ENCODE measurements at regions not wholly inside any gene's neighbourhood (a gene's known extent, or its start where the extent isn't known, plus 50 kb on each side); places are given as distances from the start of the nearest gene placed in this dataset.

- H3K4me1 ChIP-seq (ENCODE audit: control insufficient read depth, insufficient read depth, low read length) = no peaks in the 10 kb centered on the region
- no peak overlapping the region for H3K27ac ChIP-seq (ENCODE audit: low read depth, low read length)
- H3K36me3 ChIP-seq (ENCODE audit: control insufficient read depth, insufficient read depth, low read length) = no peaks in the 10 kb centered on the region
- no peaks in the 10 kb centered on the region for H3K27me3 ChIP-seq (ENCODE audit: control insufficient read depth, insufficient read depth, low read length)
- H3K9ac ChIP-seq (ENCODE audit: low read length) = no peak overlapping the region
- H3K4me3 ChIP-seq (ENCODE audit: low read length) = no peak overlapping the region
Observed at GRCh38 chr18:46274266-46274665, 170.1 kb downstream of the HAUS1 start.

DNA sequence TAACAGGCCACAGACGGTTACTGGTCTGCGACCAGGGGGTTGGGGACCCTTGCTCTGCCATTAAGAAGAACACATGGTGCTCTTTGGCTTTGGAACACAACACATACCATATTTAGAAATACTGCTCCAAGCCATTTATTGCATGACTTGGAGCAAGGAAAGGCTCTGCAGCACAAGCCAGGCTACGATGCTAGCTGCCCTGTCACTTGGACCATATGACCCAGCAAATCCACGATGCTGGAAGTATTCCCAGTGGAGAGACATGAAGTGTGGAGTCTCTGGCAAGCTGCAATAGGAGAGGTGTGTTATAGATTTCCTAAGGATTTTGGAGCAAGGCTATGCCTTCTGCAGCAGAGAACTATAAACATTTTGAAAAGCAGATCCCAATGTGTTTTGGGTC, 171.2 kb downstream of the HAUS1 start:
- H3K9ac ChIP-seq (ENCODE audit: low read length) = no peak overlapping the region
- H3K27me3 ChIP-seq (ENCODE audit: control insufficient read depth, insufficient read depth, low read length) = no peaks in the 10 kb centered on the region
- H3K4me3 ChIP-seq (ENCODE audit: low read length) = no peak overlapping the region
- H3K27ac ChIP-seq (ENCODE audit: low read depth, low read length) = no peak overlapping the region
- no peaks in the 10 kb centered on the region for H3K4me1 ChIP-seq (ENCODE audit: control insufficient read depth, insufficient read depth, low read length)
- H3K36me3 ChIP-seq (ENCODE audit: control insufficient read depth, insufficient read depth, low read length) = no peaks in the 10 kb centered on the region

DNA sequence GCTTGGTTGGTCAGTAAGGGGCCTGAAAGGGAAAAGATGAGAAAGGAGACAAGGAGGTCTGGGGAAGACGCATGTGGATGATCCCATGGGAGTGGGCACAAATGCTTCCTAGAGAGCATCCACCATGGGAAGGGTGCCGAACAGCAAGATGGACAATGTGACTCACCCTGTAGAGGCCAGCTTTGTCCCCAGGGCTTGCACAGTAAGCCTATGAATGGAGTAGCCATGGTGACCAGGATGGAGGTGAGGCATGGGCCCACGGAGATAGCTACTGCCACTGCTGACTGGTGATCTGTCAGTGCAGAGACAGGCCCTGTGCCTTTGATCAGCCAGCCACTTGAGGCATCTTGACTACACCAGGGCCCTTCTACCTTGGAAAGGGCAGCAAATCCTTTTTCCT, 172.6 kb downstream of the HAUS1 start:
- Histone ChIP-seq H3K4me3 (ENCODE audit: low read length) (no peak overlapping the region), H3K36me3 (ENCODE audit: control insufficient read depth, insufficient read depth, low read length) (no peaks in the 10 kb centered on the region), H3K27ac (ENCODE audit: low read depth, low read length) (no peak overlapping the region), H3K9ac (ENCODE audit: low read length) (no peak overlapping the region), H3K4me1 (ENCODE audit: control insufficient read depth, insufficient read depth, low read length) (no peaks in the 10 kb centered on the region), H3K27me3 (ENCODE audit: control insufficient read depth, insufficient read depth, low read length) (no peaks in the 10 kb centered on the region)

DNA sequence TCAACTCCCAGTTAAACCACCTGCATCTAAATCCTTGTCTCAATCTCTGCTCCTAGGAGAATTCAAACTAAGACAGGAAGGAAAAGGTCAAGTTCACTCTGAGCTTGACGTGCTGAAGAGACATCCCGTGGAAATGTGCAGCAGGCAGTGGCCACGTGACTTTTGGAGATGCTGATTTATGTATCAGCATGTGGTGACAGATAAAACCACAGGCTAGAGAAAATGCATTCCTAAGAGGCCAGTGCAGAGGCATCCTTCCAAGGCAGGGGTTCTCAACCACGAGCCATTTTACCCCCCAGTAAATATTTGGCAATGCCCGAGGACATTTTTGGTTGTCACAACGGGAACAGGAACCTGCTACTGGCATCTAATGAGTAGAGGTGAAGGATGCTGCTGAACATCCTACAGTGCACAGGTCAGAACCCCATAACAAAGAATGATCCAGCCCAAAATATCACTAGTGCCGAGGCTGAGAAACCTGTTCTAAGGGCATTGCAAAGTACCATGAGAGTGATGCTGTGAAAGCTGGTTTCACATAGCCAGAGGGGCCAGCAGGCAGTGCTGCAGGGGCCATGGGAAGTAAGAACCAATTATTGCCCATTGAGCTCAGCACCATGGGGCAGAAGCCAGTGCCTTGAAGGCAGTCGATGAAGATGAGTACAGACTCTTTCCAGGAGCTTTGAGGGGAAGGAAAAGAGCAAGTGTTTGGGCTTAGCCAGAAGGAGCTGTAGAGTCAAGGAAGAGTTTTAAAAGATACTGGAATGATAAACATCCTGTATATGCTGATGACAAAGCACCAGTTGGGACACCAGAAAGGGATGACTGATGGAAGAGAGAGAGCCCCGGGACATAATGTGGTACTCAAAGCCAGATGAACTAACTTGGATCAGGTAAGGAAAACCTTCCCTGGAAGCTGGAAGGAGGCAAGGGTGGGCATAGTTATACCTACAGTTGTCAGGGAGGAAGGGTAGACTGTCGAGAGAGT, 174.6 kb downstream of the HAUS1 start:
- Histone ChIP-seq H3K4me1 (ENCODE audit: control insufficient read depth, insufficient read depth, low read length) (no peaks in the 10 kb centered on the region), H3K36me3 (ENCODE audit: control insufficient read depth, insufficient read depth, low read length) (no peaks in the 10 kb centered on the region), H3K4me3 (ENCODE audit: low read length) (no peak overlapping the region), H3K9ac (ENCODE audit: low read length) (no peak overlapping the region), H3K27ac (ENCODE audit: low read depth, low read length) (no peak overlapping the region), H3K27me3 (ENCODE audit: control insufficient read depth, insufficient read depth, low read length) (no peaks in the 10 kb centered on the region)

GRCh38 chr18:46279673-46280072, 175.5 kb downstream of the HAUS1 start:
- no peak overlapping the region for H3K9ac ChIP-seq (ENCODE audit: low read length)
- no peak overlapping the region for H3K27ac ChIP-seq (ENCODE audit: low read depth, low read length)
- H3K27me3 ChIP-seq (ENCODE audit: control insufficient read depth, insufficient read depth, low read length) = no peaks in the 10 kb centered on the region
- no peaks in the 10 kb centered on the region for H3K36me3 ChIP-seq (ENCODE audit: control insufficient read depth, insufficient read depth, low read length)
- H3K4me3 ChIP-seq (ENCODE audit: low read length) = no peak overlapping the region
- no peaks in the 10 kb centered on the region for H3K4me1 ChIP-seq (ENCODE audit: control insufficient read depth, insufficient read depth, low read length)

DNA sequence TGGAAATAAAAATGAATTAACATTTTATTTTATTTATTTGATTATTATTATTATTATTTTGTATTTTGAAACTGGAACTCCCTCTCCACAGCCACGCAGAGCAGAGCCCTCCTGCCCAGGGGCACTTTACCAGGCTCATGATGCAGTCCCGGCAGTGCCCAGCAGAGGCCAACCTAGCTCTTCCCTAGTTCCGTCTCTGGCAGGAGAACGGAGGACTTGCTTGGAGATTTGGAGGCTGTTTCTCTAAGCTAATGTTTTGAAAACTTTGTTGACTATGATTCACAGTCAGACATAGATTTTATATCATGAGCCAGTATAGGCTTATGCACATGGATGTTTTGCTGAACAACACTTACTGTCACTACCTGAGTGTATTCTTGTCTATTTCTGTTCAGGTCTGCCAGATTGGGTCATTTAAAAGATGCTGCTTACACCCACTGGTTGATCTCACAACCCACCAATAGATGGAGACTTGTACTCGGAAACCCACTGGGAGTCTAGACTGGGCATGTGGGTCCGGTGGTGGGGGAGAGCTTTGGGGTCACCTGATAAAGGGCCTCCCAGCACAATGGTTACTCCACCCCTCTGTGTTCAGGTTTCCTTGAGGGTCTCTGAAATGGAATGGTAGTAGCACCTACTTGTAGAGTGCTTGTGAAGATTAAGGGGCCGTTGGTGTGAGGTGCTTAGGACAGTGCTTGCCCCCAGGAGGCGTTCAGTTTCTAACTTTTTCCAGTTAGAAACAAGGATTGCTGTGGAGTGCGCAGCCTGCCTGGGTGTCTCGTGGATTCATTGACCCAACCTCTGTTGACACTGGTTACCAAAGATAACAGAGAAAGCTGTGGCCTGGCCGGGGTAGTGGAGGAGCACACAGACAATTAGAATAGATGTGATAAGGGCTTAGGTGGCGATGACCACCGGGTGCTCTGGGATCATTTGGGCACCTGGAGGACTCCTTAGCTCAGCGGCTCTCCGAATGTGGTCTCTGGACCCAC, 177.3 kb downstream of the HAUS1 start:
- Histone ChIP-seq H3K36me3 (ENCODE audit: control insufficient read depth, insufficient read depth, low read length) (no peaks in the 10 kb centered on the region), H3K27me3 (ENCODE audit: control insufficient read depth, insufficient read depth, low read length) (no peaks in the 10 kb centered on the region), H3K9ac (ENCODE audit: low read length) (no peak overlapping the region), H3K4me3 (ENCODE audit: low read length) (no peak overlapping the region), H3K27ac (ENCODE audit: low read depth, low read length) (no peak overlapping the region), H3K4me1 (ENCODE audit: control insufficient read depth, insufficient read depth, low read length) (no peaks in the 10 kb centered on the region)

DNA sequence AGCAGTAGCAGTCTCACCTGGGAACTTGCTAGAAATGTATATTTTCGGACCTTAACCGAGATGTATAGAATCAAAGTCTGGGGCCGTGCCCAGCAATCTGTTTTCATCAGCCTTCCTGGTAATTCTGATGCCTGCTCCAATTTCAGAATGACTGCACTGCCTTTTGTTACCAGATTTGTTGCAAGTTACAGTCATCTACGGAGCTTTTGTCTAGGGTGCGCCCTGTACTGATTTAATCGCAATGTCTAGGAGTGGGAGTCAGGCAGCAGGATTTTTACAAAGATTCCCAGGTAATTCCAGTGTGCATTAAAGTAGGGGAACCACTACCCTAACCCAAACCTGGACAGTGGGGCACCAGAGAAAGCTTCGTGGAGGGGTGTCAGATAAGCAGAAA, 178.0 kb downstream of the HAUS1 start:
- Histone ChIP-seq H3K27me3 (ENCODE audit: control insufficient read depth, insufficient read depth, low read length) (no peaks in the 10 kb centered on the region), H3K9ac (ENCODE audit: low read length) (no peak overlapping the region), H3K27ac (ENCODE audit: low read depth, low read length) (no peak overlapping the region), H3K4me1 (ENCODE audit: control insufficient read depth, insufficient read depth, low read length) (no peaks in the 10 kb centered on the region), H3K36me3 (ENCODE audit: control insufficient read depth, insufficient read depth, low read length) (no peaks in the 10 kb centered on the region), H3K4me3 (ENCODE audit: low read length) (no peak overlapping the region)

DNA sequence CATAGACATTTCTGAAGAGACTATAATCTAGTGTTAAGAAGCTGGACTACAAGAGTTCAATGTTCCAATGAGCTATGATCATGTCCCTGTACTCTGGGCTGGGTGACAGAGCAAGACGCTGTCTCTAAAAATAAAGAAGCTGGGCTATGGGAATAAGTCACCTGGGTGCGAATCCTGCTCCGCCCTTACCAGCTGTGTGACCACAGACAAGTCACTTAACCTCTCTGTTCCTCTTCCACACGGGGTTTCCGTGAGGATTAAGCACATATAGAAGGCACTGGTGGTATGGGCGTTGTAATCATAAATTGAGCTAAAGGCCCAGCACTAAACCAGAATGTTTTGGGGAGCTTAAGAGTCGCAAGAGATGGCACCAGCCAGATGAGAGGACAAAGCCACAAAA, 178.5 kb downstream of the HAUS1 start:
- Histone ChIP-seq H3K36me3 (ENCODE audit: control insufficient read depth, insufficient read depth, low read length) (no peaks in the 10 kb centered on the region), H3K9ac (ENCODE audit: low read length) (no peak overlapping the region), H3K27ac (ENCODE audit: low read depth, low read length) (no peak overlapping the region), H3K27me3 (ENCODE audit: control insufficient read depth, insufficient read depth, low read length) (no peaks in the 10 kb centered on the region), H3K4me3 (ENCODE audit: low read length) (no peak overlapping the region), H3K4me1 (ENCODE audit: control insufficient read depth, insufficient read depth, low read length) (no peaks in the 10 kb centered on the region)

DNA sequence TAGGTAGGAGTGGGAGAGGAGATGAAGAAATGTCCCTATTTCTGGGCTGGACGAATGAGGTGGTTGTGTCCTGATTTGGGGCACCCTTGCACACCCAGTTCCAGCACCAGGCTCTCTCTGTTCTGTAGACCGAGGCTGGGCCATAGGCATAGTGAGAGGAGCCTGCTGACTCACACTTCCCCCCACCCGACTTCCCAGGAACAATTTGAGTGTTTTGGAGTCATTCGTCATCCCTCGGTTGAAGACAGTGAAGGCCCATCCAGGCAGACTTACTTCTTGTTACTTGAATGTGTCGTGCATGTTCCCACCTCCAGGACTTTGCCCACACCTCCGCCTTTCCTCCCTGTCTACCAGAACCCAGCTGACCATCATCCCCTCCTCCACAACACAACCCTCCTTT, 179.1 kb downstream of the HAUS1 start:
- Histone ChIP-seq H3K27ac (ENCODE audit: low read depth, low read length) (no peak overlapping the region), H3K27me3 (ENCODE audit: control insufficient read depth, insufficient read depth, low read length) (no peaks in the 10 kb centered on the region), H3K36me3 (ENCODE audit: control insufficient read depth, insufficient read depth, low read length) (no peaks in the 10 kb centered on the region), H3K4me1 (ENCODE audit: control insufficient read depth, insufficient read depth, low read length) (no peaks in the 10 kb centered on the region), H3K4me3 (ENCODE audit: low read length) (no peak overlapping the region), H3K9ac (ENCODE audit: low read length) (no peak overlapping the region)

- Histone ChIP-seq H3K4me3 (ENCODE audit: low read length) (no peak overlapping the region), H3K36me3 (ENCODE audit: control insufficient read depth, insufficient read depth, low read length) (no peaks in the 10 kb centered on the region), H3K27ac (ENCODE audit: low read depth, low read length) (no peak overlapping the region), H3K9ac (ENCODE audit: low read length) (no peak overlapping the region), H3K4me1 (ENCODE audit: control insufficient read depth, insufficient read depth, low read length) (no peaks in the 10 kb centered on the region), H3K27me3 (ENCODE audit: control insufficient read depth, insufficient read depth, low read length) (no peaks in the 10 kb centered on the region)
Observed at GRCh38 chr18:46283895-46284295, 179.7 kb downstream of the HAUS1 start.

DNA sequence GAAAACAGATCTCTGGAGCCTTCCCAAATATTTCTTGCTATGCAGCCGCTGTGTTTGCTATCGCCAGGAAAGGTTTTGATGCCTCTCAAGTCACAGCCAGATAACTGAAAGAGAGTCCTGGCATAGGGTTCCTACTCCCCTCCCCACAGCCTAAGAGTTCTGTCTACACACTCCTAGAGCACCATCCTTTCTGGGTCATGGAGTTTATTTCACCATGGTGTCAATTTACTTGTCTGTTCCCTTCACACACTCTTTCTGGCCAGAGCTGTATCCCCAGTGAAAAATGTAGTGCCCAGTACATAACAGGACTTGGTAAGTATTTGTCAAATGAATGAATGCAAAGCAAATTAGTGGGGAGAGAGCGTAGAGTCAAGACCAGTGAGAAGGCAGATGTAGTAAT, 185.3 kb downstream of the HAUS1 start:
- H3K4me1 ChIP-seq (ENCODE audit: control insufficient read depth, insufficient read depth, low read length) = no peaks in the 10 kb centered on the region
- no peaks in the 10 kb centered on the region for H3K27me3 ChIP-seq (ENCODE audit: control insufficient read depth, insufficient read depth, low read length)
- no peak overlapping the region for H3K4me3 ChIP-seq (ENCODE audit: low read length)
- H3K27ac ChIP-seq (ENCODE audit: low read depth, low read length) = no peak overlapping the region
- H3K9ac ChIP-seq (ENCODE audit: low read length) = no peak overlapping the region
- no peaks in the 10 kb centered on the region for H3K36me3 ChIP-seq (ENCODE audit: control insufficient read depth, insufficient read depth, low read length)

- no peak overlapping the region for H3K9ac ChIP-seq (ENCODE audit: low read length)
- no peaks in the 10 kb centered on the region for H3K36me3 ChIP-seq (ENCODE audit: control insufficient read depth, insufficient read depth, low read length)
- no peaks in the 10 kb centered on the region for H3K4me1 ChIP-seq (ENCODE audit: control insufficient read depth, insufficient read depth, low read length)
- H3K4me3 ChIP-seq (ENCODE audit: low read length) = no peak overlapping the region
- no peak overlapping the region for H3K27ac ChIP-seq (ENCODE audit: low read depth, low read length)
- no peaks in the 10 kb centered on the region for H3K27me3 ChIP-seq (ENCODE audit: control insufficient read depth, insufficient read depth, low read length)
Observed at GRCh38 chr18:46289931-46290330, 185.7 kb downstream of the HAUS1 start.
